GM13976 (cell line): ENCODE measurements at regions not wholly inside any gene's neighbourhood (a gene's known extent, or its start where the extent isn't known, plus 50 kb on each side); places are given as distances from the start of the nearest gene placed in this dataset.

Experiments used
- DNase-seq: peaks from one replicate; pipeline ENCODE4 v3.0.0; 2012; ENCODE audit warnings: low spot score
- CTCF ChIP-seq: IDR thresholded peaks from 2 replicates; pipeline ENCODE4 v1.5.1; 2012; ENCODE audit warnings: borderline replicate concordance, mild to moderate bottlenecking; ENCODE audit not compliant: insufficient read depth; ENCODE audit errors: extremely low read depth, missing control alignments, control extremely low read depth
- in situ Hi-C: fragments of 300-500 bp; cut with MboI; formaldehyde crosslinking; loops from one replicate; pipeline ENCODE4 v1.12.0; 2022; ENCODE audit warnings: low sequenced_read_pairs, mixed read lengths, inconsistent platforms; ENCODE audit not compliant: unreplicated experiment

- DNase-seq: no peak
- in situ Hi-C loops: no loop called here
- no peak for TF ChIP-seq CTCF
Observed at GRCh38 chr14:52202151-52202550, 65.3 kb upstream of the PTGDR start.

DNA sequence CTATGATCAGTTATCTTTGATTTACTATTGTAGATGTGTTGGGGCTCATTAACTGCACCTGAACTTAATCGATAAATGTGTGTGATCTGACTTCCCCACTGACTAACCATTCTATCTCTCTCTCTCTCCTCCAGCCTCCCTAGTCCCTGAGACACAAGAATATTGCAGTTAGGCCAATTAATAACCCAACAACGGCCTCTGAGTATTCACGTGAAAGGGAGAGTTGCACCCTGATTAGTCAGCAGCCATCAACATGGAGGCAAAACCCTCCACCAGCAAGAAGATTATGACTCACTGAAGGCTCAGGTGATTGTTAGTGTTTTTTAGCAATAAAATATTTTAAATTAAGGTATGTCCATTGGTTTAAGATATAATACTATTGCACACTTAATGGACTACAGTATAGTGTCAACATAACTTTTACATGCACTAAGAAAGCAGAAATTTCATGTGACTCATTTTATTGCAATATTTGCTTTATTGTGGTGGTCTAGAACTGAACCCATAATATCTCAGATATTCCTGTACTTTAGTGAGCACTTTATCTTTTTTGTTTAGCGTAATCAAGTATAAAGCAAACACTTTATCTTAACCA lies 77.1 kb upstream of the PTGDR start:
- in situ Hi-C loops: no loop called here
- TF ChIP-seq CTCF: no peak

DNA sequence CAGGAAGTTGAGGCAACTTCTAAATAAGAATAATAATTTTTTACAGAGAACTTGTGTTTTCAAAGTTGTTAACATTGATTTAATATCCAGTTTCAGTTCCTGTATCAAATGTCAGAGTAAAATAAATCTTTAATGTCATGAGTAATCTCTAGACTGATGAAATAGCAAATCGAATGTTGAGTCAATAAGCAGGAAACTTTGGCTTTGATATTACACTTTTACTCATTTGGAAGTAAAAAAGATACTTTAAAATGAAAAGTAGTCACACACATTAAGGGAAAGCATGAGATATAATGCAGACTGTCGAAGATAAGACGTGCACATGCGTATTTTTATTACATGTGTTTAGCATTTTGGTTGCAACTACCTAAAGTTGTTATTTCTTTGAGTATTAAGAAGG lies 78.2 kb upstream of the PTGDR start:
- no peak for DNase-seq
- in situ Hi-C loops: no loop called here
- no peak for TF ChIP-seq CTCF

More for the DNA sequence above, 77.1 kb upstream of the PTGDR start:
- no peak for DNase-seq

- in situ Hi-C loops: no loop called here
- TF ChIP-seq CTCF: no peak
- DNase-seq: no peak
Observed at GRCh38 chr14:52188381-52188780, 79.1 kb upstream of the PTGDR start.

GRCh38 chr14:52185178-52185577 lies 82.3 kb upstream of the PTGDR start:
- DNase-seq: no peak
- in situ Hi-C loops: no loop called here
- no peak for TF ChIP-seq CTCF

DNA sequence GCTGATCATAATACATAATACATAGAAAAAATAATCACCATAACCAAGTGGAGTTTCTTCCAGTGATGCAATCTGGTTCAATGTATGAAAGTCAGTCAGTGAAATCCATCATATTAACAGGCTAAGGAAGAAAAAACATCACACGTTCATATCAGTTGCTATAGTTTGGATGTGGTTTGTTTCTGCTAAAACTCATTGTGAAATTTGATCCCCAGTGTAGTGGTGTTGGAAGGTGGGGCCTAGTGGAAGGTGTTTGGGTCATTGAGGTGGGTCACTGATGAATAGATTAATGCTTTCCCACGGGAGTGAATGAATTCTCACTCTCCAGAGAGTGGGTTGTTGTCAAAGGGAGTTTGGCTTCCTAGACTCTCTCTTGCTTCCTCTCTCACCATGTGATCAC lies 84.6 kb upstream of the PTGDR start:
- no peak for DNase-seq
- in situ Hi-C loops: no loop called here
- TF ChIP-seq CTCF: no peak
